Activated CD4-positive, alpha-beta memory T cell treated with anti-CD3 and anti-CD28 coated beads for 36 hours (primary cell): ENCODE measurements at regions not wholly inside any gene's neighbourhood (a gene's known extent, or its start where the extent isn't known, plus 50 kb on each side); places are given as distances from the start of the nearest gene placed in this dataset.

Experiments used
- CTCF ChIA-PET: fragments of 350-600 bp; sonication (Branson Sonifier 250); formaldehyde crosslinking; loops from one replicate; lab custom pipeline; 2021; ENCODE audit warnings: antibody characterized with exemption, inconsistent platforms; lab: Charles Lee
- POLR2A ChIA-PET: fragments of 350-600 bp; sonication (Branson Sonifier 250); formaldehyde crosslinking; loops from one replicate; lab custom pipeline; 2021; ENCODE audit warnings: antibody characterized with exemption; lab: Charles Lee
- DNase-seq: peaks from one replicate; pipeline ENCODE4 v3.0.0-alpha.2; 2020
- H3K27ac Mint-ChIP-seq: one replicate; pipeline ENCODE4 v1.8.0; 2021; ENCODE audit warnings: mixed read lengths
- H3K27me3 Mint-ChIP-seq: one replicate; pipeline ENCODE4 v1.8.0; 2021; ENCODE audit warnings: mixed read lengths
- H3K36me3 Mint-ChIP-seq: one replicate; pipeline ENCODE4 v1.8.0; 2021; ENCODE audit warnings: mixed read lengths
- H3K4me1 Mint-ChIP-seq: one replicate; pipeline ENCODE4 v1.8.0; 2021; ENCODE audit warnings: low read depth, mixed read lengths
- H3K4me3 Mint-ChIP-seq: one replicate; pipeline ENCODE4 v1.8.0; 2021; ENCODE audit warnings: mild to moderate bottlenecking, mixed read lengths
- H3K9me3 Mint-ChIP-seq: one replicate; pipeline ENCODE4 v1.8.0; 2021; ENCODE audit warnings: mixed read lengths
- intact Hi-C: fragments of 100-400 bp; cut with micrococcal nuclease; formaldehyde crosslinking; loops from one replicate; pipeline ENCODE4 v1.15.1; 2023

DNA sequence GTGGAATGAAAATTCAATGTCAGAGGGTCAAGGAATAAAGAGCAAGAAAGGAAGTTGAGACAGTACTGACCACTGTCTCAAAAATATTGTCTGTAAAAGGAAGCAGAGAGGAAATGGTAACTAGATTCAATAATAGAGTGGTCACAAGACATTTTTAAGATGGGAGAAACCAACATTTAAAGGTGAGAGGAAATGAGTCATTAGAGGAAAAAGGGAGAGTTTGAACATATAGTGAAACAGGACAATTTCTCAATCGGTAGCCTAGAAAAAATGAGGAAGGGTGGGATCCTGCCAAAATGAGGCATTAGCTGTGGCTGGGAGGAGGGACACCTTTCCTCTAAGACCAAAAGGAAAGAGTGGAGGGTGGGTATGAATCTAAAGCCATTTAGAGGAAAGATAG, 288.5 kb downstream of the SP3 start:
- ChIA-PET POLR2A (no interaction called here), CTCF (no interaction called here)
- H3K27ac Mint-ChIP-seq = no peak overlapping the region
- no peaks in the 10 kb centered on the region for H3K4me1 Mint-ChIP-seq
- H3K9me3 Mint-ChIP-seq = peaks cover 8% of the 10 kb centered on the region
- H3K27me3 Mint-ChIP-seq = peaks cover 10% of the 10 kb centered on the region
- no peak overlapping the region for H3K4me3 Mint-ChIP-seq
- no peak for DNase-seq
- intact Hi-C loops = no loop called here
- H3K36me3 Mint-ChIP-seq = no peaks in the 10 kb centered on the region

- no peak for DNase-seq
- H3K36me3 Mint-ChIP-seq = no peaks in the 10 kb centered on the region
- intact Hi-C loops = no loop called here
- POLR2A ChIA-PET = no interaction called here
- CTCF ChIA-PET = no interaction called here
- H3K4me1 Mint-ChIP-seq = no peaks in the 10 kb centered on the region
- H3K27ac Mint-ChIP-seq = no peak overlapping the region
- peaks cover 11% of the 10 kb centered on the region for H3K27me3 Mint-ChIP-seq
- no peak overlapping the region for H3K4me3 Mint-ChIP-seq
- peaks cover 10% of the 10 kb centered on the region for H3K9me3 Mint-ChIP-seq
Measured at GRCh38 chr2:173678186-173678585, 287.0 kb downstream of the SP3 start.

GRCh38 chr2:173680574-173680973, 284.6 kb downstream of the SP3 start:
- no peaks in the 10 kb centered on the region for H3K4me1 Mint-ChIP-seq
- no peak for DNase-seq
- H3K9me3 Mint-ChIP-seq = peaks cover 10% of the 10 kb centered on the region
- H3K36me3 Mint-ChIP-seq = no peaks in the 10 kb centered on the region
- no peak overlapping the region for H3K4me3 Mint-ChIP-seq
- peaks cover 12% of the 10 kb centered on the region for H3K27me3 Mint-ChIP-seq
- POLR2A ChIA-PET = no interaction called here
- no peak overlapping the region for H3K27ac Mint-ChIP-seq
- CTCF ChIA-PET = no interaction called here
- intact Hi-C loops = no loop called here

DNA sequence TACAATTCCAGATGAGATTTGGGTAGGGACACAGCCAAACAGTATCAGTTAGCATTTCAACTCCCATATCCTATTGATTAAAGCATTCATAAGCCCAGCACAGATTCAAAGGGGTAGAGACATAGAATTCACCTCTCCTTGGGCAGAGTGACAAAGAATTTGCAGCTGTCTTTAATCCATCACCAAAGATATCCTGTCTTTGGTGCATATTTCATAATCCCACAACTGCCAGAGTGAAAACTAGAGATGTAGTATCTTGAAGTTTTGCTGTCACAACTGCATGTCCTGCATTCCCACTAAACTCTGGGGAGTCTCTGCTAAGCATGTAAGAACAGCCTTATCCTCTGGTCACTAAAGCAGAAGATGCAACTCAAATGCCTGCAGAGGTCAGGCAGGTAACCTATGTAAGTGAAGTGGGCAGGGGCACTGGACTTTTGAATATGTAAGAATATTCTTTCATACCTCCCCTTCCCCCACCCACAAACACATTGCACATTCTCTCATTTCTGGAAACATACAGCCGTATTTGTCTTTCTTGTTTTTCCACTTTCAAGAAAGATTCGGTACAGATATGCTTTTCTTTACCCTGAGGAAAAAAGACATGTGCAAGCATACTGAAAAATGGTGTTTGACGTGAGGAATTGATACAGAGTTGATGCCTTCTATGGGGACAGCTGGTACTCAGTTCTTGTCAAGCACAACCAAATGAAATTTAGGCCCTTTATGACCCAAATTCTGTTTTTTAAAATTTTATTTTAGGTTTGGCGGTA, 283.1 kb downstream of the SP3 start:
- intact Hi-C loops = no loop called here
- no peak overlapping the region for H3K4me3 Mint-ChIP-seq
- H3K4me1 Mint-ChIP-seq = no peaks in the 10 kb centered on the region
- H3K27ac Mint-ChIP-seq = no peak overlapping the region
- DNase-seq = no peak
- H3K36me3 Mint-ChIP-seq = no peaks in the 10 kb centered on the region
- ChIA-PET CTCF (no interaction called here), POLR2A (no interaction called here)
- peaks cover 3% of the 10 kb centered on the region for H3K27me3 Mint-ChIP-seq
- H3K9me3 Mint-ChIP-seq = peaks cover 10% of the 10 kb centered on the region

DNA sequence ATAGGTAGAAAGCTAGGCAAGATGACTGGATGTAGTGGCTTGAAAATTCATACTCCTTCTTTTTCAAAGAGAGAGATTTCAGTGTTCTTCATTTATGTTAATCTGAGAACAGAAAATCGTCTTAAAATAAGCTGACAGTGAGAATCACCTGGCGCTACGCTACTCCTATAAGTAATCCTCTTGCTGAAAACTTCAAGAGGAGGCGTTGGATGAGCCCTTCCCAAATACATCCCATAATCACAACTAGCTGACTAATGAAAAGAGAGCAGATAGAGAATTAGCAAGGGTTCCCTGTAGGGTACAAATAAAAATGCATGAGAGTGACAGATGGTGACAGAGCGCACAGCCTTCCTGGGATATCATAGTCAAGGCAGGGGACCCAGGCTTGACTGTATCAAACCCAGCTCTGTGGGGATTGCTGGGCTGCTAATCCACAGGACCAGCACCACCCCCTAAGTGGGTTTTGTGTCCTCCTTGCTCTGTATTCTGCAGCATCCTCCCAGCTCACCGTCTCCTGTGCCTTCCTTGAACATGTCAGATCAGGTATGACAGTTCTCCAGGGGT, 280.2 kb downstream of the SP3 start:
- CTCF ChIA-PET = no interaction called here
- Mint-ChIP-seq H3K4me1 (no peaks in the 10 kb centered on the region), H3K4me3 (no peak overlapping the region), H3K36me3 (no peaks in the 10 kb centered on the region), H3K27ac (no peak overlapping the region), H3K9me3 (peaks cover 10% of the 10 kb centered on the region), H3K27me3 (peaks cover 3% of the 10 kb centered on the region)
- POLR2A ChIA-PET = no interaction called here
- intact Hi-C loops = no loop called here
- DNase-seq = no peak

- no peak overlapping the region for H3K27ac Mint-ChIP-seq
- H3K4me3 Mint-ChIP-seq = no peak overlapping the region
- no peaks in the 10 kb centered on the region for H3K9me3 Mint-ChIP-seq
- intact Hi-C loops = no loop called here
- peaks cover 2% of the 10 kb centered on the region for H3K27me3 Mint-ChIP-seq
- no peak for DNase-seq
- ChIA-PET CTCF (no interaction called here), POLR2A (no interaction called here)
- no peaks in the 10 kb centered on the region for H3K36me3 Mint-ChIP-seq
- H3K4me1 Mint-ChIP-seq = no peaks in the 10 kb centered on the region
Measured at GRCh38 chr2:173690349-173690748, 274.8 kb downstream of the SP3 start.

DNA sequence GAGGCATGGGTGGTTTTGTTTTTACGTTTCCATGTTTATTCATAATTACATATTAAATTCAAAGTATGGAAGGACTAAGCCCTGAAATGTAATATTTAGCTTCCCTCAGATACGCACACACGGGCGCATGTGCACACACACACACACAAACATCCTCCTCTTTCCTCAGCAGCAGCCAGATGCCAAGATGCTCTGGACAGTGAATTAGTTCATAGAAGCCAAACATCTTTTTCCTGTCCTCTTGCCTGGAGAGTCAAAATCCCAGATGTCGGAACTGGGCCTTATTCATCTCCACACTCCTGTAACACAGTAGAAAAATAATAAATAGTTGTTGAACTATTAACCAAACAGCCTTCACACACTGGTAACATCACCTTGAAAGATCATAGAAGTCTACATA, 273.1 kb downstream of the SP3 start:
- Mint-ChIP-seq H3K27me3 (peaks cover 2% of the 10 kb centered on the region), H3K4me3 (no peak overlapping the region), H3K9me3 (no peaks in the 10 kb centered on the region), H3K4me1 (no peaks in the 10 kb centered on the region), H3K36me3 (no peaks in the 10 kb centered on the region), H3K27ac (no peak overlapping the region)
- POLR2A ChIA-PET = no interaction called here
- no peak for DNase-seq
- CTCF ChIA-PET = no interaction called here
- intact Hi-C loops = no loop called here

GRCh38 chr2:173693044-173693589, 272.1 kb downstream of the SP3 start:
- ChIA-PET POLR2A (no interaction called here), CTCF (no interaction called here)
- intact Hi-C loops = no loop called here
- no peak for DNase-seq
- Mint-ChIP-seq H3K27ac (no peak overlapping the region), H3K36me3 (no peaks in the 10 kb centered on the region), H3K4me3 (no peak overlapping the region), H3K4me1 (no peaks in the 10 kb centered on the region), H3K27me3 (peaks cover 2% of the 10 kb centered on the region), H3K9me3 (no peaks in the 10 kb centered on the region)

DNA sequence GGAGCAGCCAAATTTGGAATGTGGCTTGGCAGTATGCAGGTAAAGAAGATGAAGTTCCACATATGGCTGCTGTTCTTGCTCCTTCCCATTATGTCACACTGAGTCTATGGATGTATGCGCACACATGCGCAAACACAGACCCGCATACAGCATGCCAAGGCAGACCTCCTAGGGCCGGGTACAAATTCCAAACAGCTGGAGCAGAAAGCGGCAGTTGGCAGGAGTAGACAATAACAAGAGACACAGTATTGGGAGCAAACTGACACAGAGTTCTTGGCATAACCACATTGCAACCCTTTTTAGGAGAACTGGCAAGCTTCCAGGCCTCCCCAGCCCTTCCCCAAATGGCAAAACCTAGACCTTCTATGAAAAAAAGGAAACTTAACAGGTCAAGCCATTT, 268.9 kb downstream of the SP3 start:
- intact Hi-C loops = no loop called here
- no peaks in the 10 kb centered on the region for H3K4me1 Mint-ChIP-seq
- H3K36me3 Mint-ChIP-seq = no peaks in the 10 kb centered on the region
- no peaks in the 10 kb centered on the region for H3K27me3 Mint-ChIP-seq
- ChIA-PET POLR2A (no interaction called here), CTCF (no interaction called here)
- H3K4me3 Mint-ChIP-seq = no peak overlapping the region
- no peaks in the 10 kb centered on the region for H3K9me3 Mint-ChIP-seq
- H3K27ac Mint-ChIP-seq = no peak overlapping the region
- DNase-seq = no peak

DNA sequence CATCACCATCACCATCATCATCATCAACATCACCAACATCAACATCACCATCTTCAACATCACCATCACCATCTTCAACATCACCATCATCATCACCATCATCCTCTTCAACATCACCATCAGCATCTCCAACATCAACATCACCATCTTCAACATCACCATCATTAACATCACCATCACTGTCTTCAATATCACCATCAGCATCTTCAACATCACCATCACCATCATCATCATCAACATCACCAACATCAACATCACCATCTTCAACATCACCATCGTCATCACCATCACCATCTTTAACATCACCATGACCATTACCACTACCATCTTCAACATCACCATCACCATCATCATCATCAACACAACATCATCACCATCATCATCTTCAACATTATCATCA, 267.2 kb downstream of the SP3 start:
- no peaks in the 10 kb centered on the region for H3K36me3 Mint-ChIP-seq
- H3K4me3 Mint-ChIP-seq = no peak overlapping the region
- ChIA-PET CTCF (no interaction called here), POLR2A (no interaction called here)
- H3K27ac Mint-ChIP-seq = no peak overlapping the region
- H3K4me1 Mint-ChIP-seq = no peaks in the 10 kb centered on the region
- intact Hi-C loops = no loop called here
- H3K27me3 Mint-ChIP-seq = no peaks in the 10 kb centered on the region
- no peak for DNase-seq
- H3K9me3 Mint-ChIP-seq = no peaks in the 10 kb centered on the region

DNA sequence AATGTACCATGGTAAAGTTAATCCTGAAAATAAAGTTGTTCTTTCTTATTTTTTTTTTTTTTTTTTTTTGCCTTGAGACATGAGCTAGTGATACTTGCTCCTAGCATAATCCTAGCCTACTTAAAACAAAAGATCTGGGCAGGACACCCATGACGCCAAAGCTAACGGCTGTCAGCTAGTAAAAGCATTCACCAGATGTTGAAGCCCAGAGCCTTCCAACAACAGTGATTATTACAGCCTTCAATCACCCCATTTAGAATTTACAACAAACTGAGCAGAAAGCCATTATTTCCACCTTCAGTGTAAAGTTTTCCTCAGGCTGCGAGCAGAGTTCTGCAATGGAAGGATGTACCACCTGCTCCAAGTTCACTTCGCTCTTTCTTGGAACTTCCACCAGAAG, 259.5 kb downstream of the SP3 start:
- Mint-ChIP-seq H3K36me3 (no peaks in the 10 kb centered on the region), H3K9me3 (no peaks in the 10 kb centered on the region), H3K4me1 (no peaks in the 10 kb centered on the region), H3K27ac (no peak overlapping the region), H3K4me3 (no peak overlapping the region), H3K27me3 (peaks cover 1% of the 10 kb centered on the region)
- DNase-seq = no peak
- intact Hi-C loops = no loop called here
- ChIA-PET POLR2A (no interaction called here), CTCF (no interaction called here)

DNA sequence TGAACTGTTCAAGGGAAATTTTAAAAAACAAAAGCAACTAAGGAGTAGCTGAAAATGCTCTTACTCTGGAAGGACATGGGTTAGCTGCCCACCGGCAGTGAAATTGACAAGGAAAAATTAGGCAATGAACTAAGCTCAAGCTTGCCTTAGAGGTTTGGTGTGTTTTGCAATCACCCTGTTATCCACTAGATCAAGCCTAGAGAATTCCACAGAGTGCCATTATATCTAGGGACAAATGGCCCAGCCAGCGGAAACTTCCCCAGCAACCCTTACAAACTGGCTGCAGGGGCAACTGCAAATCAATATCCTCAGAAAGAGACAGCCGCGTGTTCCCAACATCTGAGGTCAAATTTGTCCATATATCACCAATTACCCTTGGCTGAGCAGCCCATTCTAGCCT, 258.2 kb downstream of the SP3 start:
- Mint-ChIP-seq H3K27ac (no peak overlapping the region), H3K27me3 (peaks cover 1% of the 10 kb centered on the region), H3K9me3 (no peaks in the 10 kb centered on the region), H3K4me1 (no peaks in the 10 kb centered on the region), H3K36me3 (no peaks in the 10 kb centered on the region), H3K4me3 (no peak overlapping the region)
- POLR2A ChIA-PET = no interaction called here
- DNase-seq = no peak
- intact Hi-C loops = no loop called here
- CTCF ChIA-PET = no interaction called here

DNA sequence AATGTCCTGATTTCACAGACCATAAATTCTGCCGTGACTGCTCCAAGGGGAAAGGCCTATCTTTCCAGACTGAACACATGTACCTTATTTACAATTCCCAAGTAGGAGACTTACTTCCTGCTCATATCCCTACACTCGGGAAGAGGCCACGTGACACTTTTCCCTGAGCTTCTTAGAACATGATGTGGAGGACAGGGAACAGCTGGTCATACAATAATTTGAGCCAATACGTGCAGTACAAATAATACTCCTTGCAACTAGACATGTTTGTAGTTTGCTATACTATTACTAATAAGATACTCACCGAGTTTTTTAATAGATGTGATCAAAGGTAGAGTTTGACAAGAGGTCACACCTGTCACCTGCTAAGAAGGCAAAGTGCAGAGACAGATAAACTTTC, 256.4 kb downstream of the SP3 start:
- Mint-ChIP-seq H3K4me3 (no peak overlapping the region), H3K27me3 (peaks cover 1% of the 10 kb centered on the region), H3K27ac (no peak overlapping the region), H3K36me3 (no peaks in the 10 kb centered on the region), H3K9me3 (no peaks in the 10 kb centered on the region), H3K4me1 (no peaks in the 10 kb centered on the region)
- no peak for DNase-seq
- POLR2A ChIA-PET = no interaction called here
- intact Hi-C loops = no loop called here
- CTCF ChIA-PET = no interaction called here
